GM21381 (cell line): ENCODE measurements at regions not wholly inside any gene's neighbourhood (a gene's known extent, or its start where the extent isn't known, plus 50 kb on each side); places are given as distances from the start of the nearest gene placed in this dataset.

Source experiments
- ATAC-seq: cut with Tn5 transposase; IDR thresholded peaks from one replicate; pipeline ENCODE4 v1.9.1; 2021; ENCODE audit warnings: mild to moderate bottlenecking, moderate library complexity; ENCODE audit not compliant: unreplicated experiment

GRCh38 chr1:98487620-98488019 is 173.9 kb upstream of the SNX7 start:
- no peak for ATAC-seq

GRCh38 chr1:98482611-98483010 is 178.9 kb upstream of the SNX7 start:
- ATAC-seq, result no peak

GRCh38 chr1:98480271-98480670 is 181.2 kb upstream of the SNX7 start:
- no peak for ATAC-seq

- no peak for ATAC-seq
Measured at GRCh38 chr1:98478121-98478520, 183.4 kb upstream of the SNX7 start.

GRCh38 chr1:98472878-98473277 is 188.6 kb upstream of the SNX7 start:
- ATAC-seq, result no peak

GRCh38 chr1:98471633-98472032 is 189.9 kb upstream of the SNX7 start:
- no peak for ATAC-seq

GRCh38 chr1:98468111-98468717 is 193.3 kb upstream of the SNX7 start:
- no peak for ATAC-seq

- ATAC-seq, result no peak
Measured at GRCh38 chr1:98467586-98467985, 193.9 kb upstream of the SNX7 start.

GRCh38 chr1:98467122-98467521 is 194.4 kb upstream of the SNX7 start:
- ATAC-seq, result no peak

- no peak for ATAC-seq
Measured at GRCh38 chr1:98461873-98462385, 199.6 kb upstream of the SNX7 start.

- ATAC-seq, result no peak
Measured at GRCh38 chr1:98460136-98460535, 201.4 kb upstream of the SNX7 start.

GRCh38 chr1:98459486-98459870 is 202.0 kb upstream of the SNX7 start:
- no peak for ATAC-seq

GRCh38 chr1:98458511-98459485 is 202.7 kb upstream of the SNX7 start:
- ATAC-seq, result no peak

GRCh38 chr1:98457248-98457647 is 204.3 kb upstream of the SNX7 start:
- ATAC-seq, result no peak

GRCh38 chr1:98454666-98455065 is 206.9 kb upstream of the SNX7 start:
- no peak for ATAC-seq

- ATAC-seq, result no peak
Measured at GRCh38 chr1:98453066-98453465, 208.5 kb upstream of the SNX7 start.

GRCh38 chr1:98452162-98452561 is 209.4 kb upstream of the SNX7 start:
- no peak for ATAC-seq

- no peak for ATAC-seq
Measured at GRCh38 chr1:98441281-98441680, 220.2 kb upstream of the SNX7 start.

GRCh38 chr1:98439471-98439870 is 222.1 kb upstream of the SNX7 start:
- ATAC-seq, result no peak

- no peak for ATAC-seq
Measured at GRCh38 chr1:98437540-98437939, 224.0 kb upstream of the SNX7 start.

GRCh38 chr1:98437011-98437410 is 224.5 kb upstream of the SNX7 start:
- ATAC-seq, result no peak

- no peak for ATAC-seq
Measured at GRCh38 chr1:98429965-98430443, 231.5 kb upstream of the SNX7 start.
